Body of pancreas (tissue), 4 donors: ENCODE measurements at regions not wholly inside any gene's neighbourhood (a gene's known extent, or its start where the extent isn't known, plus 50 kb on each side); places are given as distances from the start of the nearest gene placed in this dataset.

Experiments
- ATAC-seq: fragments of 150-250 bp; one replicate; pipeline ENCODE4 v1.9.1; 2016
- DNase-seq, 4 donors: peaks; one replicate each; pipeline ENCODE4 v3.0.0-alpha.2; 2019
- H3K27ac ChIP-seq, 4 donors: fragments of 200-600 bp; sonication (generic); 1 replicate in 3 of 4; 2 replicates in 1 of 4; pipeline versions ENCODE4 v1.5.1 to v1.6.1; 2016 to 2019; ENCODE audit warnings: mild to moderate bottlenecking in 1 of 4, mixed read lengths in 1 of 4, moderate library complexity in 1 of 4
- H3K27me3 ChIP-seq, 2 donors: fragments of 200-600 bp; sonication (generic); one replicate each; pipeline ENCODE4 v1.6.0; 2016; ENCODE audit warnings: mild to moderate bottlenecking in 1 of 2
- H3K36me3 ChIP-seq, 2 donors: fragments of 200-600 bp; sonication (generic); replicated peaks in 1 of 2; 2 replicates each; pipeline ENCODE4 v1.5.1; 2016; ENCODE audit warnings: low read depth in 2 of 2; ENCODE audit not compliant: insufficient read depth in 1 of 2
- H3K4me1 ChIP-seq: fragments of 200-600 bp; sonication (generic); one replicate; pipeline ENCODE4 v1.6.0; 2016
- H3K4me3 ChIP-seq, 2 donors: fragments of 200-600 bp; sonication (generic); 1 replicate in 1 of 2; 2 replicates in 1 of 2; pipeline ENCODE4 v1.5.1; 2016 to 2019
- H3K9me3 ChIP-seq, 3 donors: fragments of 200-600 bp; sonication (generic); 1 replicate in 2 of 3; 2 replicates in 1 of 3; pipeline ENCODE4 v1.5.1; 2016
- POLR2A ChIP-seq, 3 donors: fragments of 450-650 bp; IDR thresholded peaks; one replicate each; pipeline ENCODE4 v1.6.1; 2016; ENCODE audit warnings: antibody characterized with exemption in 3 of 3, mild to moderate bottlenecking in 2 of 3
- WGBS, 2 donors: methylation state at CpG; one replicate each; pipeline ENCODE4 v1.1.5; 2017; 5-methylcytosine and 5-hydroxymethylcytosine counted together
- intact Hi-C: fragments of 100-400 bp; cut with DNase I; formaldehyde crosslinking; loops from one replicate; pipeline ENCODE4 v1.15.1; 2023
- TF ChIP-seq, protein P1 (sequence below), 7 experiments: fragments of 450-650 bp in 4 of 7; fragments of 200-600 bp in 3 of 7; sonication (generic) in 3 of 7; IDR thresholded peaks; one replicate each; pipeline ENCODE4 v1.5.1; 2016 to 2019; ENCODE audit warnings: antibody characterized with exemption in 7 of 7

GRCh38 chrX:145178268-145178667 lies 69.0 kb upstream of the SPANXN1 start:
- no peaks in the 10 kb centered on the region for H3K36me3 ChIP-seq
- no peaks in the 10 kb centered on the region for H3K9me3 ChIP-seq
- no peak for DNase-seq
- H3K27ac ChIP-seq, result no peak overlapping the region
- H3K4me3 ChIP-seq, result no peak overlapping the region
- H3K27me3 ChIP-seq, result no peaks in the 10 kb centered on the region
- no peaks in the 10 kb centered on the region for H3K4me1 ChIP-seq
- TF ChIP-seq, protein P1, sequence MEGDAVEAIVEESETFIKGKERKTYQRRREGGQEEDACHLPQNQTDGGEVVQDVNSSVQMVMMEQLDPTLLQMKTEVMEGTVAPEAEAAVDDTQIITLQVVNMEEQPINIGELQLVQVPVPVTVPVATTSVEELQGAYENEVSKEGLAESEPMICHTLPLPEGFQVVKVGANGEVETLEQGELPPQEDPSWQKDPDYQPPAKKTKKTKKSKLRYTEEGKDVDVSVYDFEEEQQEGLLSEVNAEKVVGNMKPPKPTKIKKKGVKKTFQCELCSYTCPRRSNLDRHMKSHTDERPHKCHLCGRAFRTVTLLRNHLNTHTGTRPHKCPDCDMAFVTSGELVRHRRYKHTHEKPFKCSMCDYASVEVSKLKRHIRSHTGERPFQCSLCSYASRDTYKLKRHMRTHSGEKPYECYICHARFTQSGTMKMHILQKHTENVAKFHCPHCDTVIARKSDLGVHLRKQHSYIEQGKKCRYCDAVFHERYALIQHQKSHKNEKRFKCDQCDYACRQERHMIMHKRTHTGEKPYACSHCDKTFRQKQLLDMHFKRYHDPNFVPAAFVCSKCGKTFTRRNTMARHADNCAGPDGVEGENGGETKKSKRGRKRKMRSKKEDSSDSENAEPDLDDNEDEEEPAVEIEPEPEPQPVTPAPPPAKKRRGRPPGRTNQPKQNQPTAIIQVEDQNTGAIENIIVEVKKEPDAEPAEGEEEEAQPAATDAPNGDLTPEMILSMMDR (IDR thresholded peaks at IDR 0.05), result peak in 2 of 7 experiments; percentile 4 to 23
- TF ChIP-seq POLR2A (IDR thresholded peaks at IDR 0.05), result no peak
- no peak for ATAC-seq
- intact Hi-C loops, result no loop called here

- TF ChIP-seq, protein P1 (IDR thresholded peaks at IDR 0.05), result peak in 4 of 7 experiments; percentile 27 to 56 (median 35)
- TF ChIP-seq POLR2A (IDR thresholded peaks at IDR 0.05), result no peak
- H3K27me3 ChIP-seq, result no peaks in the 10 kb centered on the region
- 42 to 44% methylated on average over 3 of the region's 3 CpGs for WGBS, 2 donors
- DNase-seq (no peak), ATAC-seq (no peak)
- H3K9me3 ChIP-seq, result no peaks in the 10 kb centered on the region
- no peak overlapping the region for H3K27ac ChIP-seq
- H3K4me1 ChIP-seq, result no peaks in the 10 kb centered on the region
- intact Hi-C loops, result no loop called here
- H3K36me3 ChIP-seq, result no peaks in the 10 kb centered on the region
- no peak overlapping the region for H3K4me3 ChIP-seq
Observed at GRCh38 chrX:145190801-145191389, 56.4 kb upstream of the SPANXN1 start.
